ENCODE measurements at regions not wholly inside any gene's neighbourhood (a gene's known extent, or its start where the extent isn't known, plus 50 kb on each side); places are given as distances from the start of the nearest gene placed in this dataset.

- H3K4me3 ChIP-seq (ENCODE audit: low read depth, low read length) = no peak overlapping the region
- no peak for DNase-seq (ENCODE audit: low read depth)
- TF ChIP-seq, protein P1, sequence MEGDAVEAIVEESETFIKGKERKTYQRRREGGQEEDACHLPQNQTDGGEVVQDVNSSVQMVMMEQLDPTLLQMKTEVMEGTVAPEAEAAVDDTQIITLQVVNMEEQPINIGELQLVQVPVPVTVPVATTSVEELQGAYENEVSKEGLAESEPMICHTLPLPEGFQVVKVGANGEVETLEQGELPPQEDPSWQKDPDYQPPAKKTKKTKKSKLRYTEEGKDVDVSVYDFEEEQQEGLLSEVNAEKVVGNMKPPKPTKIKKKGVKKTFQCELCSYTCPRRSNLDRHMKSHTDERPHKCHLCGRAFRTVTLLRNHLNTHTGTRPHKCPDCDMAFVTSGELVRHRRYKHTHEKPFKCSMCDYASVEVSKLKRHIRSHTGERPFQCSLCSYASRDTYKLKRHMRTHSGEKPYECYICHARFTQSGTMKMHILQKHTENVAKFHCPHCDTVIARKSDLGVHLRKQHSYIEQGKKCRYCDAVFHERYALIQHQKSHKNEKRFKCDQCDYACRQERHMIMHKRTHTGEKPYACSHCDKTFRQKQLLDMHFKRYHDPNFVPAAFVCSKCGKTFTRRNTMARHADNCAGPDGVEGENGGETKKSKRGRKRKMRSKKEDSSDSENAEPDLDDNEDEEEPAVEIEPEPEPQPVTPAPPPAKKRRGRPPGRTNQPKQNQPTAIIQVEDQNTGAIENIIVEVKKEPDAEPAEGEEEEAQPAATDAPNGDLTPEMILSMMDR (IDR thresholded peaks at IDR 0.05; ENCODE audit: insufficient read depth, low read depth, low read length, missing control alignments) = no peak
Observed at GRCh38 chr7:121748546-121748945, 124.4 kb upstream of the PTPRZ1 start.

DNA sequence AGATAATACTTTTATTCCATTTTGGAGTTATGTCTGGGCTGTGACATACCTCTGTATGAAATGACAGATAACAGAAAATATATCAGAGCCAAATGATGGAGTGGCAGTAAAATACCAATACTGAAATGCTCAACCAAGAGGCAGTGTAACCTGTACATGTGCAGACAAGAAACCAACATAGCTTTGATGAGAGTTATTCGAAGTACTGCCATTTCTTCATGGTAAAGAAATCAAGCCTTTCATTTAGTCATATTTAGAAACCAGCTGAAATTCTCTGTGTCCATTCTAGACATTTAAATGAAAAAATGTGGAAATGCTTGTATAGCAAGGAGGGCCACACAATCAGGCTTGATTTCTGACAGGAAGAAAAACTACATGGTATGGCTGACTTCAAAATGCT, 127.1 kb upstream of the PTPRZ1 start:
- TF ChIP-seq, protein P1 (IDR thresholded peaks at IDR 0.05; ENCODE audit: insufficient read depth, low read depth, low read length, missing control alignments) = no peak
- H3K4me3 ChIP-seq (ENCODE audit: low read depth, low read length) = no peak overlapping the region
- DNase-seq (ENCODE audit: low read depth) = no peak

DNA sequence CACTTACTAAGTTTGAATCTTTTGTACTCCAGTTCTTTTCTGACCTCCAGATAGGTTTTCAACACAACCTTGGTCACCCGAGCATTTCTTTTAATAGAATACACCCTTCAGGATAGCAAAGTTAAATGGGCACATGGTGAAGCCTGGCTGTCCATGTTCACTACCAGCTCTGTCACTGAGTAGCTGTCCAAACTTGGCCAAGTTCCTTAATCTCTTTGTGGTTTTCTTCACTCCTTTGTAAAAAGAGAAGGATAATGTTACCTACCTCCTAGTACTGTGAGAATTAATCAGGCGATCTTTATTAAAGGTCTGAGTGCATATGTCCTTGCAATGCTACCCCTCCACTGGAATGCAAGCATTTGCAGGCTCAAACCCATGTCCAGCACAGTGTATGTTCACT, 128.1 kb upstream of the PTPRZ1 start:
- TF ChIP-seq, protein P1 (IDR thresholded peaks at IDR 0.05; ENCODE audit: insufficient read depth, low read depth, low read length, missing control alignments) = no peak
- no peak for DNase-seq (ENCODE audit: low read depth)
- H3K4me3 ChIP-seq (ENCODE audit: low read depth, low read length) = no peak overlapping the region

DNA sequence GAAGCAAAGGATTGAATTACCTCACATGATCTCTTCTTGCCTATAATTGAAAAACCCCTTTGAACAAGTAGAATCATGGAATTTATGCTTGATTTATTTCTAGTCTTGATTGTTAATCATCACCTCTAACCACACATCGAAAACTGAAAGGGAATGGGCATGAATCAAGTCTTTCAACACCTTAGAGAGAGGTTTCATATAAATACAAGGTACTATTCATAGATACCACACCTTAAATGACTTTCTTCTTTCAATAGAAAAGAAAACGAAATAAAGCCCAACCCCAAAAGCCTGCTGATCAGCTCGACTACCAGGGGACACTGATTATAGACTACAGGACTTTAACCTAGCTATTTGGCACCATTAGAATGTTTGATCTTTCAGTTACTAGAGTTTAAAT, 128.6 kb upstream of the PTPRZ1 start:
- no peak overlapping the region for H3K4me3 ChIP-seq (ENCODE audit: low read depth, low read length)
- DNase-seq (ENCODE audit: low read depth) = no peak
- TF ChIP-seq, protein P1 (IDR thresholded peaks at IDR 0.05; ENCODE audit: insufficient read depth, low read depth, low read length, missing control alignments) = no peak

DNA sequence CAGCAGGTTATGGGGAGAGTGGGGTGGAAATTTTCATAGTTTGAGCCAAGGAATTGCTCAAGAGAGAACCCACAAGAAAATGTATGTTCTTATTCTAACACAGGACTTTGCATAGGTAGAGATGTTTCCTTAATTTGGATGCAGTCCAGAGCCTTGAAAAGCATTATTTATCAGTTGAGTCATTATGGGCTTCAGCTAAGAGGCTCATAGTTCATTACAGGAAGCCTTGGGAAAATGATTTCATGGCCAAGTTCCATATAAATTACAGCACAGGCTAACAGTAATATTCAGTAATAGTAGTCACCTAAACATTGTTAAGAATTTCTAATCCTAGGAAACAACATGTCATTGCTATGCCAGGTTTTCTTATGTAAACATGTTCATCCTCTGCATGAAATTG, 131.1 kb upstream of the PTPRZ1 start:
- TF ChIP-seq, protein P1 (IDR thresholded peaks at IDR 0.05; ENCODE audit: insufficient read depth, low read depth, low read length, missing control alignments) = no peak
- H3K4me3 ChIP-seq (ENCODE audit: low read depth, low read length) = no peak overlapping the region
- no peak for DNase-seq (ENCODE audit: low read depth)

DNA sequence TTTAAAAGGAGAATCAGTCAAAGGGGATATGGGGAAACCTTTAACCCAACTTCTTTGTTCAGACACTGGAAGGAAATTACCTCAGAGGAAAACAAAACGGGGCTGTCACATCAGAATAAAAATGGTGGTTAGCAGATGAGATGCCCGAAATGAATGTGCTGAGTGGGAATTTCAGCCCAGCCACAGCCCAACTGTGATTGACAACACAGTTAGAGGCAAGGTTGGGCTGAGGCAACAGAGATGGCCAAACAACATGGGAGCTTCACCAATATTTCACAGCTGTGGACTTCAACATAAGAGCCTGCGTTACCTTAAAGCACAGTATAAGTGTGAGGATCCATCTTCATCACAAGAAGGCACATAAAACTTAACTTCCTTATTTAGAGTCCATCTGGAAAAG, 133.5 kb upstream of the PTPRZ1 start:
- no peak overlapping the region for H3K4me3 ChIP-seq (ENCODE audit: low read depth, low read length)
- no peak for DNase-seq (ENCODE audit: low read depth)
- TF ChIP-seq, protein P1 (IDR thresholded peaks at IDR 0.05; ENCODE audit: insufficient read depth, low read depth, low read length, missing control alignments) = no peak

- DNase-seq (ENCODE audit: low read depth) = no peak
- TF ChIP-seq, protein P1 (IDR thresholded peaks at IDR 0.05; ENCODE audit: insufficient read depth, low read depth, low read length, missing control alignments) = no peak
- no peak overlapping the region for H3K4me3 ChIP-seq (ENCODE audit: low read depth, low read length)
Observed at GRCh38 chr7:121730869-121731268, 142.1 kb upstream of the PTPRZ1 start.

Data from GM12865 (cell line).